ENCODE measurements at regions not wholly inside any gene's neighbourhood (a gene's known extent, or its start where the extent isn't known, plus 50 kb on each side); places are given as distances from the start of the nearest gene placed in this dataset.

DNA sequence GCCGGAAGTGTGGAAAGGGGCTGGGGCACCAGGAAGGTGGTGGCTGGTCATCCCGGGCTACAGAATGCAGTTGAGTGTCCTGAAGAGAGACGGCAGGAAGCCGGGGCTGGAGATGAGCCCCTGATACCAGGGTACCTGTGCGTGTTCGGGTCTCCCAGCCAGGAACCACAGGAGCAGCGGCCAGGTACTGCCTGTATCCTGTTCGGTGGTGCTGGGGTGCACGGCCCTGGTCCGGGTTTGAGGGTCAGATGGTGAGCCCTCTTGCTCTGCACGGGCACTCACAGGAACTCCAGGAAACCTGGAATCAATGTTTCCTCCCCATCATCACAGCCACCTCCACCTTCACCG lies 253.1 kb upstream of the B3GAT1 start:
- no peak for DNase-seq (ENCODE audit: extremely low spot score)
- CTCF ChIA-PET = no interaction called here
- POLR2A ChIA-PET = no interaction called here
- TF ChIP-seq, protein P1, sequence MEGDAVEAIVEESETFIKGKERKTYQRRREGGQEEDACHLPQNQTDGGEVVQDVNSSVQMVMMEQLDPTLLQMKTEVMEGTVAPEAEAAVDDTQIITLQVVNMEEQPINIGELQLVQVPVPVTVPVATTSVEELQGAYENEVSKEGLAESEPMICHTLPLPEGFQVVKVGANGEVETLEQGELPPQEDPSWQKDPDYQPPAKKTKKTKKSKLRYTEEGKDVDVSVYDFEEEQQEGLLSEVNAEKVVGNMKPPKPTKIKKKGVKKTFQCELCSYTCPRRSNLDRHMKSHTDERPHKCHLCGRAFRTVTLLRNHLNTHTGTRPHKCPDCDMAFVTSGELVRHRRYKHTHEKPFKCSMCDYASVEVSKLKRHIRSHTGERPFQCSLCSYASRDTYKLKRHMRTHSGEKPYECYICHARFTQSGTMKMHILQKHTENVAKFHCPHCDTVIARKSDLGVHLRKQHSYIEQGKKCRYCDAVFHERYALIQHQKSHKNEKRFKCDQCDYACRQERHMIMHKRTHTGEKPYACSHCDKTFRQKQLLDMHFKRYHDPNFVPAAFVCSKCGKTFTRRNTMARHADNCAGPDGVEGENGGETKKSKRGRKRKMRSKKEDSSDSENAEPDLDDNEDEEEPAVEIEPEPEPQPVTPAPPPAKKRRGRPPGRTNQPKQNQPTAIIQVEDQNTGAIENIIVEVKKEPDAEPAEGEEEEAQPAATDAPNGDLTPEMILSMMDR (IDR thresholded peaks at IDR 0.05; ENCODE audit: control extremely low read depth, extremely low read depth, low read depth, missing control alignments) = no peak

DNA sequence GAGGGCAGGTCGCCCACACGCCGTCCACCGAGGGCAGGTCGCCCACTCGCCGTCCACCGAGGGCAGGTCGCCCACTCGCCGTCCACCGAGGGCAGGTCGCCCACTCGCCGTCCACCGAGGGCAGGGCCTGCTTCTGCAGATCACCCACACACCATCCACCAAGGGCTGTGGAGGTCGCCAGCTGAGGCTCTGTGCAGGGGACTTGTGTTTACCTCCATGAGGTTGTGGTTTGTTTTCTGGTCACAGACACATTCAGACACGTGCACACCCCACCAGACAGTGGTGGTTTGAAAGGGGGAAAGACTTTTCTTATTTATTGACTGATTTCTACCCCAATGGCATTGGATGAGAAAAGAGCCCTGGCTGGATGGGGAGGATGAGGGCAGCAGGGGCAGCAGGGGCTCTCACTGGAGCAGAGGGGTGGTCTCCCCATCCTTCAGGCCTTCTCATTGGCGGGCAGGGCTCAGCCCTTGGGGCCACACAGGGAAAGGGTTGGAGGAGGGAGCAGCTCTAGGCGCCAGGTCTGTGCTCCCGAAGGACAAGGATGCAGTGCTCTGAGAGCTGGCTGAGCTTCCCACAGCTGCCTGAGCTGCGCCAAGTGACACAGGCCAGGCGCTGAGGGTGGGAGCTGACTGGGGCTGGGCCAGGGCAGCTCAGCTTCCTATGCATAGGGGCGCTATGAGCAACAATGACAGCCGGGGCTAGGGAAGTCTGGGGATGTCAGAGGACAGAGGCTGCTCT lies 252.6 kb upstream of the B3GAT1 start:
- CTCF ChIA-PET = no interaction called here
- TF ChIP-seq, protein P1 (IDR thresholded peaks at IDR 0.05; ENCODE audit: control extremely low read depth, extremely low read depth, low read depth, missing control alignments) = no peak
- POLR2A ChIA-PET = no interaction called here
- DNase-seq (ENCODE audit: extremely low spot score) = no peak

DNA sequence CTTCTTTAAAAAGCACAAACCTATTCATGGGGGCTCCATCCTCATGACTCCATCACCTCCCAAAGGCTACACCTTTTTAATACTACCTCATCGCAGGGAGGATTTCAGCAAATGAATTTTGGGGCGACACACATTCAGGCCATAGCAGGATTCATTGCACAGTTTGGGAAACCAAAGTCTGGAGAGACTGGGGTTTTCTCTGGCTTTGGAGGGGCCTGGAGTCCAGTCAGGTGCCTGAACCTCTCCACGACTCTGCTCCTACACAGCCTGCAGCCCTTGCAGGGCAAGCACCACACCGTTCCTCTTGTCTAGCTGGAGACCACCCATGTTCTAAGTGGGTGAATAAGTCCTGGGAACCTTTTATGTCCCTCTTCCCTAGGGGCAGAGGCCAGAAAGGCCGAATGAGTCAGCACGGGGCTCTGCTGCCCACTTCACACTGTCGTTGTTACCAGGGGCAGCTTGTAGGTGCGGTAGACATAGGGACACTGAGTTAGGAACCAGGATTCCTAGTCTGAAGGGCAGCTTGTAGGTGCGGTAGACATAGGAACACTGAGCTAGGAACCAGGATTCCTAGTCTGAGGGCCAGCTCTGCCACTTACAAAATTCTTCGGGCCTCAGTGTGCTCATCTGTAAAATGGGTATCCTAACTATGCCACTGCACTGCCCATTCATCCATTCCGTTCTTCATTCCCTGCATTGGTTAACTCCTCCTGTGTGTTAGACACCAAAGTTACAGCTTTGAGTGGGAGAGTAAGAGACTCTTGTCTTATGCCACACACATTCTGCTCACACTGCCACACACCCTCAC lies 251.7 kb upstream of the B3GAT1 start:
- CTCF ChIA-PET = no interaction called here
- TF ChIP-seq, protein P1 (IDR thresholded peaks at IDR 0.05; ENCODE audit: control extremely low read depth, extremely low read depth, low read depth, missing control alignments) = no peak
- POLR2A ChIA-PET = no interaction called here
- no peak for DNase-seq (ENCODE audit: extremely low spot score)

DNA sequence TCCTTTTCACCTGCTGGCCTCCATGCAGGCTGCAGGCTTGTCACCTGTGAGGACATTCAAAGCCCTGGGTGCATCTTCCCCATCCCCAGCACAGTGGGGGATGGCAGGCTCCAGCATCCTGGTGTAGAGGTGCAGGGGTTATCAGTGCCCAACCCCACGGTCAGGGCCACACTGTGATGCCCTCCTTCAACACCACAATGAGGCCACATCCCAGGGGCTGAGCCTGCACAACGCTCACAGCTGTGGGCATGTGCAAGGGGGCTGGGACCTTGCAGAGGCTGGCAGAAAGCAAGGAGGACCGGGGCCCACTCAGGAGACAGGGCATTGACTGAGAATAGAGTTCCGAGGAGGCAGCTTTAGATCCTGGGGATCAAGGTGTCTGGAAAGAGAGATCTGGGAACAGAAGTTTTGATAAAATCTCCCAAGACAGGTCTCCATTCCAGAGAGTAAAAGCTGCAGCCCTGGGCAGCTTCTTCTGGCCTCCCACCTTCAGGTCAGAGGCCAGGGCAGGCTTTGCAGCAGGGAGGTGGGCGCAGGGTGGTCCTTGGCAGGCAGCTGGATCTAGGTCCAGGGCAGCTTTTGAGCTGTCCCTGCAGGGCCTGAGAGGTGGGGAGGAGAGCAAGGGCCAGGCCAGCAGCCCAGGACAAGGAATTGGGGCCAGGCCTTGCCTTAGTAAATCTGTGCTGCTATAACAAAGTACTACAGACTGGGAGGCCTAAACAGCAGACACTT lies 250.8 kb upstream of the B3GAT1 start:
- ChIA-PET POLR2A (no interaction called here), CTCF (no interaction called here)
- TF ChIP-seq, protein P1 (IDR thresholded peaks at IDR 0.05; ENCODE audit: control extremely low read depth, extremely low read depth, low read depth, missing control alignments) = no peak
- DNase-seq (ENCODE audit: extremely low spot score) = no peak

DNA sequence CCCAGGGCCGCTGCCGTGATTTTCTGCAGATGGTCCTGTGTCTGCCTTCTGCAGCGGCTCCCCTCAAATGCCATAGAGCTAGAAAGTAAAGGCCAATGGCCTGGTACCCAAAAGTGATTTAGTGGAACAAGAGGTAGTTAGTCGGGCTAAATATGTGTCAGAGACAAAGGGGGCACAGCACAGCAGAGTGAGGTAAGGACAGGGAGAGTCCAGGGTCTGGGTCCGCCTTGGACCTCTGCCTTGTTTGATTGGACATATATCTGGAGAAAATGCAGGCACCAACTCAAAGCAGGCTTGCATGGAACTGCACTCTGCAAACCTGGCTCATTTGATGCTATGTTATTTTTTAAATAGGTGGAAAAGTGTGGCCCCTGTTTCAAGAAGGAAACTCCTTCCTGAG lies 249.6 kb upstream of the B3GAT1 start:
- TF ChIP-seq, protein P1 (IDR thresholded peaks at IDR 0.05; ENCODE audit: control extremely low read depth, extremely low read depth, low read depth, missing control alignments) = no peak
- CTCF ChIA-PET = no interaction called here
- POLR2A ChIA-PET = no interaction called here
- DNase-seq (ENCODE audit: extremely low spot score) = no peak

DNA sequence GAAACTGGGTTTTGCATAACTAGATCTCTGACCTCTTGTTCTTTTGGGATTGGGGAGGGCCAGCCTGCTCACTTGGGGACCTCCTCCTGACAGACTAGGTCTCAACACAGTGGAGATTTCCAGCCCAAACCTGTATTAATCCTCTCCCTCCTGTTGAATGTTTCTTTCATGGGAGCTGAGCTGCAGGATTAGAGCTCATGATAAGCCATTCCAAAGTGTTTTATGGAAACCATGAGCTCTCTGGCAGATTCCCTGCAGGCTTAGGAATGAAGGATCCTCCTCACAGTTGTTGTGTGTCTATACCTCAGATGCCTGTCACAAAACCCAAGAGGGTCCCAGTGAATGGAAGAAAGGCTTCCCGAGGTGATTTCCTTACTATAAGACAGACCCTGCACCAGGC lies 248.4 kb upstream of the B3GAT1 start:
- no peak for DNase-seq (ENCODE audit: extremely low spot score)
- TF ChIP-seq, protein P1 (IDR thresholded peaks at IDR 0.05; ENCODE audit: control extremely low read depth, extremely low read depth, low read depth, missing control alignments) = no peak
- CTCF ChIA-PET = interaction anchor here (1.2 kb wide), 1 partner anchor 15 kb away, joined by 3 read pairs; no protein-coding TSS in a partner anchor
- POLR2A ChIA-PET = no interaction called here

Measured in GM10248 (cell line).